ENCODE measurements at regions not wholly inside any gene's neighbourhood (a gene's known extent, or its start where the extent isn't known, plus 50 kb on each side); places are given as distances from the start of the nearest gene placed in this dataset.

GRCh38 chr4:170776983-170777382 is 687.2 kb upstream of the AADAT start:
- Mint-ChIP-seq H3K27me3 (ENCODE audit: insufficient read depth, low read depth, poor library complexity) (peaks cover 3% of the 10 kb centered on the region), H3K27ac (no peak overlapping the region), H3K9me3 (peaks cover 2% of the 10 kb centered on the region; the same call in 1 of the 3 replicates), H3K36me3 (ENCODE audit: low read depth) (no peaks in the 10 kb centered on the region), H3K4me3 (no peak overlapping the region), H3K4me1 (peaks cover 4% of the 10 kb centered on the region; the same call in 1 of the 3 replicates)
- DNase-seq (ENCODE audit: low spot score) (no peak), ATAC-seq (no peak)
- H3K36me3 ChIP-seq (ENCODE audit: insufficient read depth): no peaks in the 10 kb centered on the region; the same call in 1 of the 2 replicates
- H3F3A ChIP-seq (replicated peaks; ENCODE audit: low read depth): no peaks in the 10 kb centered on the region
- H3K4me1 ChIP-seq (ENCODE audit: insufficient read depth): no peaks in the 10 kb centered on the region
- no peaks in the 10 kb centered on the region for H4K20me1 ChIP-seq (replicated peaks; ENCODE audit: insufficient read depth)
- H3K4me3 ChIP-seq: no peak overlapping the region
- H2AFZ ChIP-seq: no peak overlapping the region
- H3K4me2 ChIP-seq: no peak overlapping the region
- H3K79me2 ChIP-seq (replicated peaks; ENCODE audit: insufficient read depth): no peaks in the 10 kb centered on the region
- TF ChIP-seq JUNB (IDR thresholded peaks at IDR 0.05; ENCODE audit: unreplicated experiment): no peak
- TF ChIP-seq NANOG (IDR thresholded peaks at IDR 0.05; ENCODE audit: borderline replicate concordance): no peak
- TF ChIP-seq POLR2AphosphoS5 (IDR thresholded peaks at IDR 0.05; ENCODE audit: low read depth): no peak
- no peak for TF ChIP-seq ZNF114 (CRISPR knock-in tag; IDR thresholded peaks at IDR 0.05)
- TF ChIP-seq EZH2phosphoT487 (IDR thresholded peaks at IDR 0.05; ENCODE audit: unreplicated experiment): no peak
- TF ChIP-seq, protein P1, sequence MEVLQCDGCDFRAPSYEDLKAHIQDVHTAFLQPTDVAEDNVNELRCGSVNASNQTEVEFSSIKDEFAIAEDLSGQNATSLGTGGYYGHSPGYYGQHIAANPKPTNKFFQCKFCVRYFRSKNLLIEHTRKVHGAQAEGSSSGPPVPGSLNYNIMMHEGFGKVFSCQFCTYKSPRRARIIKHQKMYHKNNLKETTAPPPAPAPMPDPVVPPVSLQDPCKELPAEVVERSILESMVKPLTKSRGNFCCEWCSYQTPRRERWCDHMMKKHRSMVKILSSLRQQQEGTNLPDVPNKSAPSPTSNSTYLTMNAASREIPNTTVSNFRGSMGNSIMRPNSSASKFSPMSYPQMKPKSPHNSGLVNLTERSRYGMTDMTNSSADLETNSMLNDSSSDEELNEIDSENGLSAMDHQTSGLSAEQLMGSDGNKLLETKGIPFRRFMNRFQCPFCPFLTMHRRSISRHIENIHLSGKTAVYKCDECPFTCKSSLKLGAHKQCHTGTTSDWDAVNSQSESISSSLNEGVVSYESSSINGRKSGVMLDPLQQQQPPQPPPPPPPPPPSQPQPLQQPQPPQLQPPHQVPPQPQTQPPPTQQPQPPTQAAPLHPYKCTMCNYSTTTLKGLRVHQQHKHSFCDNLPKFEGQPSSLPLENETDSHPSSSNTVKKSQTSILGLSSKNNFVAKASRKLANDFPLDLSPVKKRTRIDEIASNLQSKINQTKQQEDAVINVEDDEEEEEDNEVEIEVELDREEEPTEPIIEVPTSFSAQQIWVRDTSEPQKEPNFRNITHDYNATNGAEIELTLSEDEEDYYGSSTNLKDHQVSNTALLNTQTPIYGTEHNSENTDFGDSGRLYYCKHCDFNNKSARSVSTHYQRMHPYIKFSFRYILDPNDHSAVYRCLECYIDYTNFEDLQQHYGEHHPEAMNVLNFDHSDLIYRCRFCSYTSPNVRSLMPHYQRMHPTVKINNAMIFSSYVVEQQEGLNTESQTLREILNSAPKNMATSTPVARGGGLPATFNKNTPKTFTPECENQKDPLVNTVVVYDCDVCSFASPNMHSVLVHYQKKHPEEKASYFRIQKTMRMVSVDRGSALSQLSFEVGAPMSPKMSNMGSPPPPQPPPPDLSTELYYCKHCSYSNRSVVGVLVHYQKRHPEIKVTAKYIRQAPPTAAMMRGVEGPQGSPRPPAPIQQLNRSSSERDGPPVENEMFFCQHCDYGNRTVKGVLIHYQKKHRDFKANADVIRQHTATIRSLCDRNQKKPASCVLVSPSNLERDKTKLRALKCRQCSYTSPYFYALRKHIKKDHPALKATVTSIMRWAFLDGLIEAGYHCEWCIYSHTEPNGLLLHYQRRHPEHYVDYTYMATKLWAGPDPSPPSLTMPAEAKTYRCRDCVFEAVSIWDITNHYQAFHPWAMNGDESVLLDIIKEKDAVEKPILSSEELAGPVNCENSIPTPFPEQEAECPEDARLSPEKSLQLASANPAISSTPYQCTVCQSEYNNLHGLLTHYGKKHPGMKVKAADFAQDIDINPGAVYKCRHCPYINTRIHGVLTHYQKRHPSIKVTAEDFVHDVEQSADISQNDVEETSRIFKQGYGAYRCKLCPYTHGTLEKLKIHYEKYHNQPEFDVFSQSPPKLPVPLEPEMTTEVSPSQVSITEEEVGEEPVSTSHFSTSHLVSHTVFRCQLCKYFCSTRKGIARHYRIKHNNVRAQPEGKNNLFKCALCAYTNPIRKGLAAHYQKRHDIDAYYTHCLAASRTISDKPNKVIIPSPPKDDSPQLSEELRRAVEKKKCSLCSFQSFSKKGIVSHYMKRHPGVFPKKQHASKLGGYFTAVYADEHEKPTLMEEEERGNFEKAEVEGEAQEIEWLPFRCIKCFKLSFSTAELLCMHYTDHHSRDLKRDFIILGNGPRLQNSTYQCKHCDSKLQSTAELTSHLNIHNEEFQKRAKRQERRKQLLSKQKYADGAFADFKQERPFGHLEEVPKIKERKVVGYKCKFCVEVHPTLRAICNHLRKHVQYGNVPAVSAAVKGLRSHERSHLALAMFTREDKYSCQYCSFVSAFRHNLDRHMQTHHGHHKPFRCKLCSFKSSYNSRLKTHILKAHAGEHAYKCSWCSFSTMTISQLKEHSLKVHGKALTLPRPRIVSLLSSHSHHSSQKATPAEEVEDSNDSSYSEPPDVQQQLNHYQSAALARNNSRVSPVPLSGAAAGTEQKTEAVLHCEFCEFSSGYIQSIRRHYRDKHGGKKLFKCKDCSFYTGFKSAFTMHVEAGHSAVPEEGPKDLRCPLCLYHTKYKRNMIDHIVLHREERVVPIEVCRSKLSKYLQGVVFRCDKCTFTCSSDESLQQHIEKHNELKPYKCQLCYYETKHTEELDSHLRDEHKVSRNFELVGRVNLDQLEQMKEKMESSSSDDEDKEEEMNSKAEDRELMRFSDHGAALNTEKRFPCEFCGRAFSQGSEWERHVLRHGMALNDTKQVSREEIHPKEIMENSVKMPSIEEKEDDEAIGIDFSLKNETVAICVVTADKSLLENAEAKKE (CRISPR knock-in tag; IDR thresholded peaks at IDR 0.05): no peak
- no peak for TF ChIP-seq CREB1 (CRISPR knock-in tag; IDR thresholded peaks at IDR 0.05; ENCODE audit: low read depth)
- TF ChIP-seq STAT1 (IDR thresholded peaks at IDR 0.05; ENCODE audit: unreplicated experiment): no peak
- TF ChIP-seq, protein P2, sequence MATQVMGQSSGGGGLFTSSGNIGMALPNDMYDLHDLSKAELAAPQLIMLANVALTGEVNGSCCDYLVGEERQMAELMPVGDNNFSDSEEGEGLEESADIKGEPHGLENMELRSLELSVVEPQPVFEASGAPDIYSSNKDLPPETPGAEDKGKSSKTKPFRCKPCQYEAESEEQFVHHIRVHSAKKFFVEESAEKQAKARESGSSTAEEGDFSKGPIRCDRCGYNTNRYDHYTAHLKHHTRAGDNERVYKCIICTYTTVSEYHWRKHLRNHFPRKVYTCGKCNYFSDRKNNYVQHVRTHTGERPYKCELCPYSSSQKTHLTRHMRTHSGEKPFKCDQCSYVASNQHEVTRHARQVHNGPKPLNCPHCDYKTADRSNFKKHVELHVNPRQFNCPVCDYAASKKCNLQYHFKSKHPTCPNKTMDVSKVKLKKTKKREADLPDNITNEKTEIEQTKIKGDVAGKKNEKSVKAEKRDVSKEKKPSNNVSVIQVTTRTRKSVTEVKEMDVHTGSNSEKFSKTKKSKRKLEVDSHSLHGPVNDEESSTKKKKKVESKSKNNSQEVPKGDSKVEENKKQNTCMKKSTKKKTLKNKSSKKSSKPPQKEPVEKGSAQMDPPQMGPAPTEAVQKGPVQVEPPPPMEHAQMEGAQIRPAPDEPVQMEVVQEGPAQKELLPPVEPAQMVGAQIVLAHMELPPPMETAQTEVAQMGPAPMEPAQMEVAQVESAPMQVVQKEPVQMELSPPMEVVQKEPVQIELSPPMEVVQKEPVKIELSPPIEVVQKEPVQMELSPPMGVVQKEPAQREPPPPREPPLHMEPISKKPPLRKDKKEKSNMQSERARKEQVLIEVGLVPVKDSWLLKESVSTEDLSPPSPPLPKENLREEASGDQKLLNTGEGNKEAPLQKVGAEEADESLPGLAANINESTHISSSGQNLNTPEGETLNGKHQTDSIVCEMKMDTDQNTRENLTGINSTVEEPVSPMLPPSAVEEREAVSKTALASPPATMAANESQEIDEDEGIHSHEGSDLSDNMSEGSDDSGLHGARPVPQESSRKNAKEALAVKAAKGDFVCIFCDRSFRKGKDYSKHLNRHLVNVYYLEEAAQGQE (IDR thresholded peaks at IDR 0.05; ENCODE audit: unreplicated experiment): no peak
- no peak for TF ChIP-seq ZNF331 (CRISPR knock-in tag; IDR thresholded peaks at IDR 0.05; ENCODE audit: low read depth)
- no peak for TF ChIP-seq EZH2 (IDR thresholded peaks at IDR 0.05; ENCODE audit: low read depth, unreplicated experiment)
- TF ChIP-seq CTCF (conservative IDR thresholded peaks at IDR 0.05; ENCODE audit: low read depth in 2 of 2): no peak
- TF ChIP-seq, protein P3, sequence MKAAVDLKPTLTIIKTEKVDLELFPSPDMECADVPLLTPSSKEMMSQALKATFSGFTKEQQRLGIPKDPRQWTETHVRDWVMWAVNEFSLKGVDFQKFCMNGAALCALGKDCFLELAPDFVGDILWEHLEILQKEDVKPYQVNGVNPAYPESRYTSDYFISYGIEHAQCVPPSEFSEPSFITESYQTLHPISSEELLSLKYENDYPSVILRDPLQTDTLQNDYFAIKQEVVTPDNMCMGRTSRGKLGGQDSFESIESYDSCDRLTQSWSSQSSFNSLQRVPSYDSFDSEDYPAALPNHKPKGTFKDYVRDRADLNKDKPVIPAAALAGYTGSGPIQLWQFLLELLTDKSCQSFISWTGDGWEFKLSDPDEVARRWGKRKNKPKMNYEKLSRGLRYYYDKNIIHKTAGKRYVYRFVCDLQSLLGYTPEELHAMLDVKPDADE (IDR thresholded peaks at IDR 0.05): no peak
- no peaks in the 10 kb centered on the region for H3K27me3 ChIP-seq (ENCODE audit: insufficient read depth)
- no peak overlapping the region for H3K27ac ChIP-seq (ENCODE audit: low read depth)
- H3K9me2 ChIP-seq (ENCODE audit: insufficient read depth): 0 out of 2 replicates have a peak, but pooled peaks cover 3% of the 10 kb centered on the region

Data from GM23338 (cell line).